ENCODE measurements at regions not wholly inside any gene's neighbourhood (a gene's known extent, or its start where the extent isn't known, plus 50 kb on each side); places are given as distances from the start of the nearest gene placed in this dataset.

GRCh38 chr22:48091060-48091650, 1328.7 kb downstream of the TBC1D22A start:
- H3K4me3 ChIP-seq (ENCODE audit: low read depth, low read length) = no peak overlapping the region
- no peak for DNase-seq (ENCODE audit: low read depth)

GRCh38 chr22:48090332-48090672, 1327.9 kb downstream of the TBC1D22A start:
- no peak for TF ChIP-seq POLR2A (IDR thresholded peaks at IDR 0.05; ENCODE audit: extremely low read depth, insufficient read length)
- no peak for TF ChIP-seq MAX (IDR thresholded peaks at IDR 0.05; ENCODE audit: low read depth, low read length)
- no peak for TF ChIP-seq MYC (IDR thresholded peaks at IDR 0.05; ENCODE audit: low read depth, low read length)
- TF ChIP-seq CTCF (IDR thresholded peaks at IDR 0.05; ENCODE audit: low read depth, low read length) = no peak
- no peak overlapping the region for H3K4me3 ChIP-seq (ENCODE audit: low read depth, low read length)
- DNase-seq (ENCODE audit: low read depth) = no peak

More at GRCh38 chr22:48091060-48091650, 1328.7 kb downstream of the TBC1D22A start:
- TF ChIP-seq CTCF (IDR thresholded peaks at IDR 0.05; ENCODE audit: low read depth, low read length) (no peak), POLR2A (IDR thresholded peaks at IDR 0.05; ENCODE audit: extremely low read depth, insufficient read length) (no peak), MAX (IDR thresholded peaks at IDR 0.05; ENCODE audit: low read depth, low read length) (no peak), MYC (IDR thresholded peaks at IDR 0.05; ENCODE audit: low read depth, low read length) (no peak)

GRCh38 chr22:48089601-48090331, 1327.3 kb downstream of the TBC1D22A start:
- DNase-seq (ENCODE audit: low read depth) = peak; percentile 23
- no peak overlapping the region for H3K4me3 ChIP-seq (ENCODE audit: low read depth, low read length)
- no peak for TF ChIP-seq POLR2A (IDR thresholded peaks at IDR 0.05; ENCODE audit: extremely low read depth, insufficient read length)

- H3K4me3 ChIP-seq (ENCODE audit: low read depth, low read length) = no peak overlapping the region
- DNase-seq (ENCODE audit: low read depth) = no peak
- TF ChIP-seq POLR2A (IDR thresholded peaks at IDR 0.05; ENCODE audit: extremely low read depth, insufficient read length) = no peak
- TF ChIP-seq CTCF (IDR thresholded peaks at IDR 0.05; ENCODE audit: low read depth, low read length) = no peak
- no peak for TF ChIP-seq MYC (IDR thresholded peaks at IDR 0.05; ENCODE audit: low read depth, low read length)
These were observed 1326.6 kb downstream of the TBC1D22A start for GRCh38 chr22:48088926-48089536.

- TF ChIP-seq CTCF (IDR thresholded peaks at IDR 0.05; ENCODE audit: low read depth, low read length) = no peak
- TF ChIP-seq POLR2A (IDR thresholded peaks at IDR 0.05; ENCODE audit: extremely low read depth, insufficient read length) = no peak
- no peak for DNase-seq (ENCODE audit: low read depth)
- H3K4me3 ChIP-seq (ENCODE audit: low read depth, low read length) = no peak overlapping the region
These were observed 1325.8 kb downstream of the TBC1D22A start for GRCh38 chr22:48088251-48088650.

- TF ChIP-seq POLR2A (IDR thresholded peaks at IDR 0.05; ENCODE audit: extremely low read depth, insufficient read length) (no peak), CTCF (IDR thresholded peaks at IDR 0.05; ENCODE audit: low read depth, low read length) (no peak), MYC (IDR thresholded peaks at IDR 0.05; ENCODE audit: low read depth, low read length) (no peak), MAX (IDR thresholded peaks at IDR 0.05; ENCODE audit: low read depth, low read length) (no peak)
- H3K4me3 ChIP-seq (ENCODE audit: low read depth, low read length) = no peak overlapping the region
- no peak for DNase-seq (ENCODE audit: low read depth)
These were observed 1323.6 kb downstream of the TBC1D22A start for GRCh38 chr22:48085901-48086645.

Data from NB4 (cell line).